K562 (cell line): ENCODE measurements at regions not wholly inside any gene's neighbourhood (a gene's known extent, or its start where the extent isn't known, plus 50 kb on each side); places are given as distances from the start of the nearest gene placed in this dataset.

ENCODE experiments used
- E2F3 ChIP-seq: fragments of 250-450 bp; sonication (Bioruptor Pico); IDR thresholded peaks from 2 replicates; pipeline ENCODE4 v1.4.0; 2020; ENCODE audit warnings: mild to moderate bottlenecking
- FIP1L1 ChIP-seq: fragments of 200-400 bp; formaldehyde crosslinking; IDR thresholded peaks from 2 replicates; pipeline ENCODE4 v1.6.1; 2018; ENCODE audit warnings: mild to moderate bottlenecking, low read depth, low read length; ENCODE audit not compliant: poor library complexity, severe bottlenecking
- HOXB6 ChIP-seq: fragments of 250-450 bp; sonication (Bioruptor Pico); IDR thresholded peaks from 2 replicates; pipeline ENCODE4 v1.5.1; 2022; ENCODE audit warnings: mild to moderate bottlenecking, borderline replicate concordance
- MAFK ChIP-seq: IDR thresholded peaks from 2 replicates; pipeline ENCODE4 v1.6.1; 2011; ENCODE audit warnings: low read length, improper control_type of control experiment
- MYBL2 ChIP-seq, 2 experiments: fragments of 450-650 bp in 1 of 2; sonication (generic) in 1 of 2; formaldehyde crosslinking in 1 of 2; IDR thresholded peaks; 2 replicates each; pipeline versions ENCODE4 v1.6.1 to v1.8.1; 2017 to 2022; ENCODE audit warnings: borderline replicate concordance in 1 of 2, inconsistent platforms in 1 of 2, low read depth in 1 of 2, mild to moderate bottlenecking in 1 of 2, missing genetic modification reagents in 1 of 2, moderate library complexity in 1 of 2
- NCOA4 ChIP-seq: fragments of 450-650 bp; IDR thresholded peaks from 2 replicates; pipeline ENCODE4 v1.6.1; 2018; ENCODE audit warnings: mild to moderate bottlenecking; ENCODE audit not compliant: partially characterized antibody
- NFE2L1 ChIP-seq: fragments of 450-650 bp; IDR thresholded peaks from 2 replicates; pipeline ENCODE4 v1.6.1; 2016; ENCODE audit warnings: missing genetic modification characterization, low read depth, mild to moderate bottlenecking, missing compliant biosample characterization, moderate library complexity, borderline replicate concordance
- NR4A1 ChIP-seq, 2 experiments: fragments of 250-450 bp in 1 of 2; fragments of 450-650 bp in 1 of 2; sonication (Bioruptor Pico) in 1 of 2; IDR thresholded peaks; 2 replicates each; pipeline versions ENCODE4 v1.4.0 to v1.6.1; 2016 to 2020; ENCODE audit warnings: mild to moderate bottlenecking in 2 of 2, missing compliant biosample characterization in 1 of 2, missing genetic modification characterization in 1 of 2, moderate library complexity in 1 of 2
- PCBP2 ChIP-seq: fragments of 200-400 bp; formaldehyde crosslinking; IDR thresholded peaks from 2 replicates; pipeline ENCODE4 v1.6.1; 2018; ENCODE audit warnings: low read length, low read depth, mild to moderate bottlenecking, moderate library complexity; ENCODE audit not compliant: poor library complexity, severe bottlenecking
- SMAD1 ChIP-seq: fragments of 150-350 bp; IDR thresholded peaks from 2 replicates; pipeline ENCODE4 v1.6.1; 2014; ENCODE audit warnings: low read length, low read depth; ENCODE audit not compliant: partially characterized antibody
- TAF1 ChIP-seq: IDR thresholded peaks from 2 replicates; pipeline ENCODE4 v1.6.1; 2011; ENCODE audit warnings: mild to moderate bottlenecking, low read length, moderate library complexity; ENCODE audit not compliant: insufficient read depth, control insufficient read depth, severe bottlenecking; ENCODE audit errors: extremely low read depth
- XRCC4 ChIP-seq: IDR thresholded peaks from one replicate; pipeline ENCODE4 v1.6.1; 2011; ENCODE audit not compliant: insufficient read depth, insufficient read length; ENCODE audit errors: extremely low read depth
- ZNF324 ChIP-seq: fragments of 250-450 bp; sonication (Bioruptor Pico); IDR thresholded peaks from 2 replicates; pipeline ENCODE4 v1.4.0; 2020; ENCODE audit warnings: mild to moderate bottlenecking
- ZNF444 ChIP-seq: fragments of 250-450 bp; sonication (Bioruptor Pico); IDR thresholded peaks from 2 replicates; pipeline ENCODE4 v1.4.0; 2020; ENCODE audit warnings: mild to moderate bottlenecking, moderate library complexity
- ZNF583 ChIP-seq: fragments of 250-450 bp; sonication (Bioruptor Pico); IDR thresholded peaks from 2 replicates; pipeline ENCODE4 v1.4.0; 2020
- ZNF707 ChIP-seq: fragments of 250-450 bp; sonication (Bioruptor Pico); conservative IDR thresholded peaks from 2 replicates; pipeline ENCODE4 v1.8.0; 2022; ENCODE audit warnings: inconsistent platforms, mild to moderate bottlenecking, moderate library complexity
- TF ChIP-seq, protein P1 (sequence below): fragments of 450-650 bp; formaldehyde crosslinking; IDR thresholded peaks from 2 replicates; pipeline ENCODE4 v1.4.0; 2022; ENCODE audit warnings: missing genetic modification characterization
- TF ChIP-seq, protein P2 (sequence below): fragments of 450-650 bp; IDR thresholded peaks from 2 replicates; pipeline ENCODE4 v1.6.1; 2017; ENCODE audit warnings: antibody characterized with exemption, mild to moderate bottlenecking
- TF ChIP-seq, protein P3 (sequence below): sonication (generic); formaldehyde crosslinking; IDR thresholded peaks from 2 replicates; pipeline ENCODE4 v1.8.1; 2023; ENCODE audit warnings: mild to moderate bottlenecking, missing genetic modification reagents
- TF ChIP-seq, protein P4 (sequence below): sonication (generic); formaldehyde crosslinking; IDR thresholded peaks from 2 replicates; pipeline ENCODE4 v1.9.0; 2022; ENCODE audit warnings: mild to moderate bottlenecking, missing genetic modification reagents

DNA sequence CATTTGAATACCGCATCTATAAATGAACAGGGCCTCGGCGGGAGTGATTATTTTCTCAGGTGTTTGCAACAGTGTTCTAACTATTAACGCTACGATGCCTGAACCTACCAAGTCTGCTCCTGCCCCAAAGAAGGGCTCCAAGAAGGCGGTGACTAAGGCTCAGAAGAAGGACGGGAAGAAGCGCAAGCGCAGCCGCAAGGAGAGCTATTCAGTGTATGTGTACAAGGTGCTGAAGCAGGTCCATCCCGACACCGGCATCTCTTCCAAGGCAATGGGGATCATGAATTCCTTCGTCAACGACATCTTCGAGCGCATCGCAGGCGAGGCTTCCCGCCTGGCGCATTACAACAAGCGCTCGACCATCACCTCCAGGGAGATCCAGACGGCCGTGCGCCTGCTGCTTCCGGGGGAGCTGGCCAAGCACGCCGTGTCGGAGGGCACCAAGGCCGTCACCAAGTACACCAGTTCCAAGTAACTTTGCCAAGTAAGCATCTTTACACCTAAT lies 70.9 kb downstream of the HFE start (continued):
- TF ChIP-seq, protein P1, sequence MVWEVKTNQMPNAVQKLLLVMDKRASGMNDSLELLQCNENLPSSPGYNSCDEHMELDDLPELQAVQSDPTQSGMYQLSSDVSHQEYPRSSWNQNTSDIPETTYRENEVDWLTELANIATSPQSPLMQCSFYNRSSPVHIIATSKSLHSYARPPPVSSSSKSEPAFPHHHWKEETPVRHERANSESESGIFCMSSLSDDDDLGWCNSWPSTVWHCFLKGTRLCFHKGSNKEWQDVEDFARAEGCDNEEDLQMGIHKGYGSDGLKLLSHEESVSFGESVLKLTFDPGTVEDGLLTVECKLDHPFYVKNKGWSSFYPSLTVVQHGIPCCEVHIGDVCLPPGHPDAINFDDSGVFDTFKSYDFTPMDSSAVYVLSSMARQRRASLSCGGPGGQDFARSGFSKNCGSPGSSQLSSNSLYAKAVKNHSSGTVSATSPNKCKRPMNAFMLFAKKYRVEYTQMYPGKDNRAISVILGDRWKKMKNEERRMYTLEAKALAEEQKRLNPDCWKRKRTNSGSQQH, result peak; percentile 17; the same call in 1 of the 2 replicates
- no peak for TF ChIP-seq ZNF707 (CRISPR knock-in tag)
- peak; percentile 86 for TF ChIP-seq FIP1L1
- TF ChIP-seq NR4A1 (CRISPR knock-in tag; IDR thresholded peaks at IDR 0.05), result no peak
- no peak for TF ChIP-seq NR4A1 (tag; IDR thresholded peaks at IDR 0.05)
- TF ChIP-seq, protein P2, sequence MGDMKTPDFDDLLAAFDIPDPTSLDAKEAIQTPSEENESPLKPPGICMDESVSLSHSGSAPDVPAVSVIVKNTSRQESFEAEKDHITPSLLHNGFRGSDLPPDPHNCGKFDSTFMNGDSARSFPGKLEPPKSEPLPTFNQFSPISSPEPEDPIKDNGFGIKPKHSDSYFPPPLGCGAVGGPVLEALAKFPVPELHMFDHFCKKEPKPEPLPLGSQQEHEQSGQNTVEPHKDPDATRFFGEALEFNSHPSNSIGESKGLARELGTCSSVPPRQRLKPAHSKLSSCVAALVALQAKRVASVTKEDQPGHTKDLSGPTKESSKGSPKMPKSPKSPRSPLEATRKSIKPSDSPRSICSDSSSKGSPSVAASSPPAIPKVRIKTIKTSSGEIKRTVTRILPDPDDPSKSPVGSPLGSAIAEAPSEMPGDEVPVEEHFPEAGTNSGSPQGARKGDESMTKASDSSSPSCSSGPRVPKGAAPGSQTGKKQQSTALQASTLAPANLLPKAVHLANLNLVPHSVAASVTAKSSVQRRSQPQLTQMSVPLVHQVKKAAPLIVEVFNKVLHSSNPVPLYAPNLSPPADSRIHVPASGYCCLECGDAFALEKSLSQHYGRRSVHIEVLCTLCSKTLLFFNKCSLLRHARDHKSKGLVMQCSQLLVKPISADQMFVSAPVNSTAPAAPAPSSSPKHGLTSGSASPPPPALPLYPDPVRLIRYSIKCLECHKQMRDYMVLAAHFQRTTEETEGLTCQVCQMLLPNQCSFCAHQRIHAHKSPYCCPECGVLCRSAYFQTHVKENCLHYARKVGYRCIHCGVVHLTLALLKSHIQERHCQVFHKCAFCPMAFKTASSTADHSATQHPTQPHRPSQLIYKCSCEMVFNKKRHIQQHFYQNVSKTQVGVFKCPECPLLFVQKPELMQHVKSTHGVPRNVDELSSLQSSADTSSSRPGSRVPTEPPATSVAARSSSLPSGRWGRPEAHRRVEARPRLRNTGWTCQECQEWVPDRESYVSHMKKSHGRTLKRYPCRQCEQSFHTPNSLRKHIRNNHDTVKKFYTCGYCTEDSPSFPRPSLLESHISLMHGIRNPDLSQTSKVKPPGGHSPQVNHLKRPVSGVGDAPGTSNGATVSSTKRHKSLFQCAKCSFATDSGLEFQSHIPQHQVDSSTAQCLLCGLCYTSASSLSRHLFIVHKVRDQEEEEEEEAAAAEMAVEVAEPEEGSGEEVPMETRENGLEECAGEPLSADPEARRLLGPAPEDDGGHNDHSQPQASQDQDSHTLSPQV, result no peak
- no peak for TF ChIP-seq PCBP2
- peak; percentile 89 for TF ChIP-seq TAF1
- TF ChIP-seq, protein P3, sequence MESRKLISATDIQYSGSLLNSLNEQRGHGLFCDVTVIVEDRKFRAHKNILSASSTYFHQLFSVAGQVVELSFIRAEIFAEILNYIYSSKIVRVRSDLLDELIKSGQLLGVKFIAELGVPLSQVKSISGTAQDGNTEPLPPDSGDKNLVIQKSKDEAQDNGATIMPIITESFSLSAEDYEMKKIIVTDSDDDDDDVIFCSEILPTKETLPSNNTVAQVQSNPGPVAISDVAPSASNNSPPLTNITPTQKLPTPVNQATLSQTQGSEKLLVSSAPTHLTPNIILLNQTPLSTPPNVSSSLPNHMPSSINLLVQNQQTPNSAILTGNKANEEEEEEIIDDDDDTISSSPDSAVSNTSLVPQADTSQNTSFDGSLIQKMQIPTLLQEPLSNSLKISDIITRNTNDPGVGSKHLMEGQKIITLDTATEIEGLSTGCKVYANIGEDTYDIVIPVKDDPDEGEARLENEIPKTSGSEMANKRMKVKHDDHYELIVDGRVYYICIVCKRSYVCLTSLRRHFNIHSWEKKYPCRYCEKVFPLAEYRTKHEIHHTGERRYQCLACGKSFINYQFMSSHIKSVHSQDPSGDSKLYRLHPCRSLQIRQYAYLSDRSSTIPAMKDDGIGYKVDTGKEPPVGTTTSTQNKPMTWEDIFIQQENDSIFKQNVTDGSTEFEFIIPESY (CRISPR knock-in tag), result peak; percentile 78
- TF ChIP-seq ZNF444 (CRISPR knock-in tag), result no peak
- no peak for TF ChIP-seq SMAD1
- no peak for TF ChIP-seq ZNF583
- no peak for TF ChIP-seq NCOA4
- no peak for TF ChIP-seq ZNF324 (CRISPR knock-in tag)
- peak; percentile 37; the same call in 1 of the 2 replicates for TF ChIP-seq MAFK
- TF ChIP-seq MYBL2 (IDR thresholded peaks at IDR 0.05; ENCODE audit: low read depth), result no peak
- no peak for TF ChIP-seq MYBL2 (CRISPR knock-in tag; IDR thresholded peaks at IDR 0.05; ENCODE audit: borderline replicate concordance)
- no peak for TF ChIP-seq XRCC4
- TF ChIP-seq HOXB6 (CRISPR knock-in tag), result no peak
- TF ChIP-seq E2F3 (CRISPR knock-in tag), result 0 out of 2 replicates have a peak, but pooled peaks have one; percentile 45
- no peak for TF ChIP-seq NFE2L1 (tag)
- TF ChIP-seq, protein P4, sequence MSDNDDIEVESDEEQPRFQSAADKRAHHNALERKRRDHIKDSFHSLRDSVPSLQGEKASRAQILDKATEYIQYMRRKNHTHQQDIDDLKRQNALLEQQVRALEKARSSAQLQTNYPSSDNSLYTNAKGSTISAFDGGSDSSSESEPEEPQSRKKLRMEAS (CRISPR knock-in tag), result peak; percentile 39; the same call in 1 of the 2 replicates
